HL-60/S4 treated with retinoic acid at 250 ng/mL for 4 days and 3 days (cell line): ENCODE measurements at regions not wholly inside any gene's neighbourhood (a gene's known extent, or its start where the extent isn't known, plus 50 kb on each side); places are given as distances from the start of the nearest gene placed in this dataset.
"Not testable (repeated sequence)": the region's sequence is repeated elsewhere in the genome, so short reads cannot be mapped to it uniquely, and the experiment has no call there.

ENCODE experiments used
- in situ Hi-C: fragments of 300-500 bp; cut with MboI; formaldehyde crosslinking; loops from 2 replicates; pipeline ENCODE4 v1.7.0; 2022; ENCODE audit warnings: low sequenced_read_pairs

DNA sequence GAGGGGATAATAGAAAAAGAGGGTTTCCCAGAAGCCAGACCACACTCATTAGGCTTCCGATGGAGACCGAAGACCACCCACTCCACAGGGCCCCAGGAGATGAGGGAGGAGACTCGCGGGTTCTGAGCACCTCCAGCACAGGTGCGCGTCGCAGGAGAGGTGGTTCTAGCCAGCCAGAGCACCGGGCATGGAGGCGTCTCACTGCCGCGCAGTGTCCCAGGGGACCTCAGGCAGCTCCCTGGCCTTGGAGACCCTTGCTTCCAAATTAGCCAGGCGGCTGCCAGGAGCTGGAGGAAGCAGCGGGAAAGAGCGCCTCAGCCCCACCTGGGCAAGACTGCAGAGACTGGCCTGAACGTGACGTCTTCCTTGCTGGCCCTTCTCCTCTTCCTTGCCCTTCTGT lies 115.4 kb upstream of the FBXL7 start:
- in situ Hi-C loops, result no loop called here

DNA sequence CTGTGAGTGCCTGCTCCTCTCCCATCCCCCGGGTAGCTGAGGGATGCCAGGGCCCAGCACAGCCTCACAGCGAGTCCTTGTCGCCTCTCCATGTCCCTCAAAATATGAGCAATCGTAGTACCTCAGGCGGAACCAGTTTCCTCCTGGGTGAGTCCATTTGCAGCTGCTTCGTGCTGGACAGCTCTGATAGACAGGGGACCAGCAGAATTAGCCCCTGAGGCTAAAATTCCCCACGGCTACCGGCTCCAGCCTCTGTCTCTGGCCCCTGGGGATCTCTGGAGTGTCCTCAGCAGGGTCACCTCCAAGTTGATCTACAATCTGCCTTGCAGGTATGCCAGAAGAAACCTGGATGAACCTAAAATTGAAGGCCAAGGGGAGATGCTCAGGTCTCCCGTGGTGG lies 115.8 kb upstream of the FBXL7 start:
- in situ Hi-C loops, result no loop called here

- in situ Hi-C loops, result no loop called here
These were observed 116.5 kb upstream of the FBXL7 start for GRCh38 chr5:15383469-15383868.

DNA sequence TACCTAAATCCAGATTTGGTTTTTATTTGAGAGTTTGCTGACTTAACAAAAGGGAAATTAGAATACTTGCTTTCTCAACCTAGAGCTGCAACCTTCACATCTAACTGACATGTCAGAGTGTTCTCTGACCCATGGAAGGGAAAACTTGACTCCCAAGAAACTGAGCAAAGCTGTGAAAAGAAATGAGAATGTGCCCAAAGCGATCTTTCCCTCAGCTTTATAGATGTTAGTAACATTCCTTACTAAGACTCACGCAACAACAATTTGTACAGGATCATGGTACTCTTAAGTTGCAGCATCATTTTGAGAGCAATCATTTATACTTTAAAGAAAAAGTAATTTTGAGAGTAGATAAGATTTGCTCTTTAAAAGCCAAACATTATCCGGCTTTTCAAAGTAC lies 117.0 kb upstream of the FBXL7 start:
- in situ Hi-C loops, result no loop called here

DNA sequence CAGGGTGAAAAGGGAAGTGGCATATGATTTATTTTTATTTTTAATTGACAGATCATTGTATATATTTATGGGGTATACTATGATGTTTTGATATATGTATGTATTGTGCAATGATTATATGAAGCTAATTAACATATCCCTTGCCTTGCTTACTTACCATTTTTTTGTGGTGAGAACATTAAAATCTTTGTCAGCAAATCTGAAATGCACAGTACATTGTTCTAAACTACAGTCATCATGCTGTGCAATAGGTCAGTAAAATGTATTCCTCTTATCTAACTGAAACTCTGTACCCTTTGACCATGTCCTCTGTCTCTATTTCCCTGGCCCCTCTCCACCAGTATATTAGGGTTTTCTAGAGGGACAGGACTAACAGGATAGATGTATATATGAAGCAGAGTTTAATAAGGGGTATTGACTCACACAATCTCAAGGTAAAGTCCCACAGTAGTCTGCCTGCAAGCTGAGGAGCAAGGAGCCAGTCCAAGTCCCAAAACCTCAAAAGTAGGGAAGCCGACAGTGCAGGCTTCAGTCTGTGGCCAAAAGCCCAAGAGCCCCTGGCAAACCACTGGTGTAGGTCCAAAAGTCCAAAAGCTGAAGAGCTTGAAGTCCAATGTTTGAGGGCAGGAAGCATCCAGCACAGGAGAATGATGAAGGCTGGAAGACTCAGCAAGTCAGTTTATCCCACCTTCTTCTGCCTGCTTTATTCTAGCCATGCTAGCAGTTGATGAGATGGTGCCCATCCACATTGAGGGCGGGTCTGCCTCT lies 122.2 kb upstream of the FBXL7 start:
- in situ Hi-C loops, result no loop called here

GRCh38 chr5:15376803-15377202 lies 123.2 kb upstream of the FBXL7 start:
- in situ Hi-C loops, result no loop called here

DNA sequence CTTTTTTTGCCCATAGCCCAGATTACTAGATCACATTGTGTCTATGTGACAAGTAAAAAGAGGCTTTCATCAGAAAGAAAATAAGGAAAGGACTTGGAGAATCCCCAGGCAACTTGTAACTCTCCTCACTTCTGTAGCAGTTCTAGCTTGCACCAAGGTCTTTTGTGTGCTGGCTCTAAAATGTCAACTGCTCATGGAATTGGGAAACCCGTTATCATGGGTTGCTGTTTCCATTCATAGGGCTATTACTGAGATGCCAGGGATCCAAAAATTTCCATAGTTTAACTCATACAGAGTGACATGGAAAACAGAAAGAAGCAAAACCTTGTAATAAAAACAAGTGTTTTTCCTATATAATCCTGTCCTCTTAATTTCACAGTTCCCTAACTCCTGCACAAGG lies 123.9 kb upstream of the FBXL7 start:
- in situ Hi-C loops, result no loop called here

GRCh38 chr5:15375559-15375958 lies 124.4 kb upstream of the FBXL7 start:
- in situ Hi-C loops, result no loop called here

- in situ Hi-C loops, result no loop called here
These were observed 125.1 kb upstream of the FBXL7 start for GRCh38 chr5:15374886-15375285.

GRCh38 chr5:15373151-15373550 lies 126.8 kb upstream of the FBXL7 start:
- in situ Hi-C loops, result no loop called here

GRCh38 chr5:15371184-15371583 lies 128.8 kb upstream of the FBXL7 start:
- in situ Hi-C loops, result no loop called here

DNA sequence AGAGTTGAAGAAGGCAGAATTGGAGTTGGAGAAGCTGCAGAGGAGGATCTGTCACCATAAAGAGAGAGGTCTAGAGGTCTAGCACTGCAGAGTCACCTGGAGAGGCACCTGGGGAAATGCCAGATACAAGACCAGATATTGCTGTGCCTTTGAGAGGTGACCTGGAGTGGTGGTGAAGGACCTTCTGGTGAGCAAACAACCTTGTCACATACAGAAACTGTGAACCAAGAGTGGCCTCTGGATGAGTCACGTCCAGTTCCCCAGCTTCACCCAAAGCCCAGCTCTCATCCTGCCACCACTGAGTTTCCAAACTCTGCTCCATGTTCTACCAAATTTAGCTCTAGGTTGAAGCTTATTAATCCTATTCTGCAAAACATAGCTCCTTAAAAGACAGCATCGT lies 131.1 kb upstream of the FBXL7 start:
- in situ Hi-C loops, result no loop called here

- in situ Hi-C loops, result no loop called here
These were observed 132.5 kb upstream of the FBXL7 start for GRCh38 chr5:15367489-15367888.

DNA sequence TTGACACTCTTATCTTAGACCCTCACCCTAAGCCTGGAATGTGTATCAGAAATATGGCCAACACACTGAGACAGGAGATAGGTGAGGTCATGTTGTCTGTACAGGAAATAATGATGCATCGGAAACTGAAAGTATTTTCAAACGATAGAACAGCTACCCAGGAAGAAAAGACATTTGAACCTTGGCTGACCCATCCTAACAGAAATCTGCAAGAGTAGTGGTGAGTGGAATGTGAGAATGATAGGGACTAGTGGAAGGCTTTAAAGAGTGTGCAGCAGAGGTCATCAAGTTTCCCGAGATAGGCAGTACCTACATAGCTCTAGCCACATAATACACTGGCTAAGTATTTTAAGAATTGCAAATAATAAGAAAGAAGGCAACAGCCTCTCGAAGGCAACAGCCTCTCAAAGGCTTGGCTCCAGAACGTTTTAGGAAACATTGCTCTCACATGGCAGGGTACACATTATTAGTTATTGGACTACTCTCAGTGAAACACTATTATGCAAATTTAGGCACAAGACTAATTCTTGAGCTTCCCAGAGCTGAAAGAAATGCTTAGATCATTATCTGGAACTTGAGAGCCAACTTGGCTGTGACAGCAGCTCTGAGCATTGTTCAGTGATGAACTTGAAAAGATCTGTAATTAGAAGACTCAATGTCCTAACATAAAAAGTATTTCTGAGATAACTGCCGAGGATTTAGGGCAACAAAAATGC lies 133.1 kb upstream of the FBXL7 start:
- in situ Hi-C loops, result no loop called here

GRCh38 chr5:15365070-15365469 lies 134.9 kb upstream of the FBXL7 start:
- in situ Hi-C loops, result no loop called here

- in situ Hi-C loops, result no loop called here
These were observed 136.4 kb upstream of the FBXL7 start for GRCh38 chr5:15363601-15364000.

DNA sequence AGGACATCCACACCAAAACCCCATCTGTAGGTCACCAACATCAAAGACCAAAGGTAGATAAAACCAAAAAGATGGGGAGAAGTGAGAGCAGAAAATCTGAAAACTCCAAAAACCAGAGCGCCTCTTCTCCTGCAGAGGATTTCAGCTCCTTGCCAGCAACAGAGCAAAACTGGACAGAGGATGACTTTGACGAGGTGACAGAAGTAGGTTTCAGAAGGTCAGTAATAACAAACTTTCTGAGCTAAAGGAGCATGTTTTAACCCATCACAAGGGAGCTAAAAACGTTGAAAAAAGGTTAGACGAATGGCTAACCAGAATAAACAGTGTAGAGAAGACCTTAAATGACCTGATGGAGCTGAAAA lies 142.9 kb upstream of the FBXL7 start:
- in situ Hi-C loops, result not testable (repeated sequence)

DNA sequence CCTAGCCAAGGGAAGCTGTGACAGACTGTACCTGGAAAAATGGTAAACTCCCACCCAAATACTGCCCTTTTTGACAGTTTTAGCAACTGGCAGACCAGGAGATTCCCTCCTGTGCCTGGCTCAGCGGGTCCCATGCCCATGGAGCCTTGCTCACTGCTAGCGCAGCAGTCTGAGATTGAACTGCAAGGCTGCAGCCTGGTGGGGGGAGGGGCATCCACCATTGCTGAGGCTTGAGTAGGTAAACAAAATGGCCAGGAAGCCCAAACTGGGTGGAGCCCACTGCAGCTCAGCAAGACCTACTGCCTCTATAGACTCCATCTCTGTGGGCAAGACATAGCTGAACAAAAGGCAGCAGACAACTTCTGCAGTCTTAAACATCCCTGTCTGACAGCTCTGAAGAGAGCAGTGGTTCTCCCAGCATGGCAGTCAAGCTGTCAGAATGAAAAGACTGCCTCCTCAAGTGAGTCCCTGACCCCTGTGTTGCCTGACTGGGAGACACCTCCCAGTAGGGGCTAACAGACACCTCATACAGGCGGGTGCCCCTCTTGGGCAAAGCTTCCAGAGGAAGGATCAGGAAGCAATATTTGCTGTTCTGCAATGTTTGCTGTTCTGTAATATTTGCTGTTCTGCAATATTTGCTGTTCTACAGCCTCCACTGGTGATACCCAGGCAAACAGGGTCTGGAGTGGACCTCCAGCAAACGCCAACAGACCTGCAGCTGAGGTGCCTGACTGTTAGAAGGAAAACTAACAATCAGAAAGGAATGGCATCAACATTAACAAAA lies 143.5 kb upstream of the FBXL7 start:
- in situ Hi-C loops, result not testable (repeated sequence)

DNA sequence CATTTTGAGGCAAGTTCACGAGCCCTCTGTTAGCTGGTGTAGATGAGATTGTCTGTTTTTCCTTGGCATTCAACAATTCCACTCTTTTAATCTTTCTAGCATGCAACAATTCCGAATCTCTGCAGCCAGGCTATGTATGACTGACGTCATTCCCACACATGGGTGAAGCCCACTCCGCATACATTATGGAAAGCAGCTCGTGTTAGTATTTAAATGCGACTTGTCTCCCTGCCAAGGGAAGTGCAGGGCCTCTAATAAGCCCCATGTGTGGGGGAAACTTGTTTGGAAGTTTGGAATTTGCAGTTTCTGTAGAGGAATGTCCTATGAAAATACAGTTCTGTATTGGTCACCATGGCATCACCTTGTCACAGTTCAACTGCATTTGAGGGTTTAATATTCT lies 146.0 kb upstream of the FBXL7 start:
- in situ Hi-C loops, result no loop called here

DNA sequence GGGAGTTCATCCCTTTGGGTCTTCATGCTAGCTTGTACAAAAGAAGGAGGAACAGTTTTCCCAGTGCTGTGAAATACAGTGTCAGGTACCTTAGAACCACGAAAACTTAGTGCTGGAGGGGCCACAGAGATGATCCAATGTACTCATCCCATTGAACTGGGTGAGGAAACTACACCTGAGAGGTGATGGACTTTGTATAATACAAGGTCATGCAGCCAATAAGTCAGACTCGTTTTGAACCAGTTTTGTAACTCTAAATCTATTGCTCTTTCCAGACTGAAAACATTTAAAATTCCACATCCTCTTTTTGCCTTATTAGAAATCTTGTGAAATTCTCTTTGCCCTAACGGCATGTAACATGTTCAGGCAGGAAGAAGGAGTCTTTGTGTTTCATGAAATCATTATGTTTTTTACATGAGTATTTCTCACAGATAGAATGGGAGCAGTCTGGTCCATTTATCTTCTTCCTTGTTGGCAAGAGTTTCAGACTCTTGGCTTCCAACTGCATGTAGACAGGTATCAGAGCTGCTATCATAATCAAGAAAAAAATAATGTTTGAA lies 146.8 kb upstream of the FBXL7 start:
- in situ Hi-C loops, result no loop called here

- in situ Hi-C loops, result no loop called here
These were observed 149.4 kb upstream of the FBXL7 start for GRCh38 chr5:15350614-15351013.

- in situ Hi-C loops, result no loop called here
These were observed 153.2 kb upstream of the FBXL7 start for GRCh38 chr5:15346738-15347137.
